ENCODE measurements at regions not wholly inside any gene's neighbourhood (a gene's known extent, or its start where the extent isn't known, plus 50 kb on each side); places are given as distances from the start of the nearest gene placed in this dataset.

DNA sequence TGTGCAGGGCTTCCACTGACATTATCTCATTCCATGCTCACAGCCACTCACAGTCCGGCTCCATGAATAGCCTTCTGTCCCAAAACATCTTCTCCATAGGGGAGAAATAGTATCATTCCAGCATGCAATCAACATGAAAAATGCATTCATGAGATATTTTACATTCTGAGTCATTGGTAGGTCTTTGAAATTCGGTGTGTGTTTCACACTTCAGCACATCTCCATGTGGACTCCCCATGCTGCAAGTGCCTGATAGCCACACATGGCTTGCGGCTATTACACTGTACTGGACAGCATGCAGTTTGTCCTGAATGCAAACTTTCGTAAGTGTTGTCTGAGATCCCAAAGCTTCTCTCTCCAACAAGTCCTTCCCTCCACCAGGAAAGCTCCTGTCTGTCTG lies 449.3 kb downstream of the MED13L start:
- peaks cover 4% of the 10 kb centered on the region for H3K9me3 Mint-ChIP-seq
- Histone ChIP-seq H3K4me3 (no peak overlapping the region), H3K36me3 (no peaks in the 10 kb centered on the region), H3K79me2 (ENCODE audit: low read depth) (no peaks in the 10 kb centered on the region), H2AFZ (replicated peaks) (no peak overlapping the region), H3K27ac (no peak overlapping the region), H4K20me1 (ENCODE audit: low read depth) (no peaks in the 10 kb centered on the region), H3K27me3 (no peaks in the 10 kb centered on the region), H3K9ac (no peak overlapping the region), H3K4me2 (no peak overlapping the region), H3K4me1 (no peaks in the 10 kb centered on the region), H3F3A (ENCODE audit: low read depth) (no peaks in the 10 kb centered on the region), H3K9me3 (ENCODE audit: low read depth) (no peaks in the 10 kb centered on the region)
- no peak overlapping the region for H3K27ac Mint-ChIP-seq
- DNase-seq (ENCODE audit: low spot score): no peak
- H3K36me3 Mint-ChIP-seq: no peaks in the 10 kb centered on the region
- no peak overlapping the region for H3K4me3 Mint-ChIP-seq
- H3K27me3 Mint-ChIP-seq (ENCODE audit: insufficient read depth, low read depth): peaks cover 5% of the 10 kb centered on the region
- no peak for TF ChIP-seq CTCF (IDR thresholded peaks at IDR 0.05)
- no peak for TF ChIP-seq EZH2phosphoT487 (IDR thresholded peaks at IDR 0.05)
- no peak for TF ChIP-seq EZH2 (IDR thresholded peaks at IDR 0.05)
- H3K4me1 Mint-ChIP-seq: no peaks in the 10 kb centered on the region

GRCh38 chr12:115824936-115825602 lies 452.4 kb downstream of the MED13L start:
- Histone ChIP-seq H2AFZ (replicated peaks) (no peak overlapping the region), H3K4me2 (no peak overlapping the region), H3K9ac (no peak overlapping the region), H3K79me2 (ENCODE audit: low read depth) (no peaks in the 10 kb centered on the region), H3K27me3 (no peaks in the 10 kb centered on the region), H3K4me1 (no peaks in the 10 kb centered on the region), H3K9me3 (ENCODE audit: low read depth) (no peaks in the 10 kb centered on the region), H3F3A (ENCODE audit: low read depth) (no peaks in the 10 kb centered on the region), H3K36me3 (no peaks in the 10 kb centered on the region), H4K20me1 (ENCODE audit: low read depth) (no peaks in the 10 kb centered on the region), H3K4me3 (no peak overlapping the region), H3K27ac (no peak overlapping the region)
- Mint-ChIP-seq H3K36me3 (no peaks in the 10 kb centered on the region), H3K4me1 (no peaks in the 10 kb centered on the region), H3K27ac (no peak overlapping the region), H3K27me3 (ENCODE audit: insufficient read depth, low read depth) (peaks cover 4% of the 10 kb centered on the region), H3K9me3 (peaks cover 4% of the 10 kb centered on the region), H3K4me3 (no peak overlapping the region)
- DNase-seq (ENCODE audit: low spot score): no peak
- no peak for TF ChIP-seq EZH2 (IDR thresholded peaks at IDR 0.05)

GRCh38 chr12:115823635-115824034 lies 453.9 kb downstream of the MED13L start:
- no peaks in the 10 kb centered on the region for H3K79me2 ChIP-seq (ENCODE audit: low read depth)
- Mint-ChIP-seq H3K4me1 (no peaks in the 10 kb centered on the region), H3K4me3 (no peak overlapping the region), H3K9me3 (peaks cover 4% of the 10 kb centered on the region), H3K36me3 (no peaks in the 10 kb centered on the region), H3K27me3 (ENCODE audit: insufficient read depth, low read depth) (peaks cover 4% of the 10 kb centered on the region), H3K27ac (no peak overlapping the region)
- no peaks in the 10 kb centered on the region for H3K27me3 ChIP-seq
- no peaks in the 10 kb centered on the region for H3K36me3 ChIP-seq
- no peaks in the 10 kb centered on the region for H4K20me1 ChIP-seq (ENCODE audit: low read depth)
- no peaks in the 10 kb centered on the region for H3F3A ChIP-seq (ENCODE audit: low read depth)
- H3K9me3 ChIP-seq (ENCODE audit: low read depth): no peaks in the 10 kb centered on the region
- no peak overlapping the region for H3K9ac ChIP-seq
- no peaks in the 10 kb centered on the region for H3K4me1 ChIP-seq
- no peak overlapping the region for H3K27ac ChIP-seq
- H2AFZ ChIP-seq (replicated peaks): no peak overlapping the region
- no peak overlapping the region for H3K4me3 ChIP-seq
- no peak for DNase-seq (ENCODE audit: low spot score)
- H3K4me2 ChIP-seq: no peak overlapping the region
- no peak for TF ChIP-seq EZH2 (IDR thresholded peaks at IDR 0.05)
- no peak for TF ChIP-seq CTCF (IDR thresholded peaks at IDR 0.05)
- TF ChIP-seq EZH2phosphoT487 (IDR thresholded peaks at IDR 0.05): no peak

GRCh38 chr12:115820656-115821055 lies 456.8 kb downstream of the MED13L start:
- no peaks in the 10 kb centered on the region for H3F3A ChIP-seq (ENCODE audit: low read depth)
- no peaks in the 10 kb centered on the region for H3K36me3 ChIP-seq
- H3K27me3 ChIP-seq: no peaks in the 10 kb centered on the region
- H3K36me3 Mint-ChIP-seq: no peaks in the 10 kb centered on the region
- H3K27ac Mint-ChIP-seq: no peak overlapping the region
- H3K4me1 ChIP-seq: no peaks in the 10 kb centered on the region
- H4K20me1 ChIP-seq (ENCODE audit: low read depth): no peaks in the 10 kb centered on the region
- H3K9ac ChIP-seq: no peak overlapping the region
- H3K4me3 ChIP-seq: no peak overlapping the region
- H3K4me2 ChIP-seq: no peak overlapping the region
- H3K9me3 ChIP-seq (ENCODE audit: low read depth): no peaks in the 10 kb centered on the region
- H3K9me3 Mint-ChIP-seq: peaks cover 4% of the 10 kb centered on the region
- H3K4me3 Mint-ChIP-seq: no peak overlapping the region
- no peaks in the 10 kb centered on the region for H3K79me2 ChIP-seq (ENCODE audit: low read depth)
- H2AFZ ChIP-seq (replicated peaks): no peak overlapping the region
- TF ChIP-seq CTCF (IDR thresholded peaks at IDR 0.05) (no peak), EZH2phosphoT487 (IDR thresholded peaks at IDR 0.05) (no peak), EZH2 (IDR thresholded peaks at IDR 0.05) (no peak)
- no peak overlapping the region for H3K27ac ChIP-seq
- H3K4me1 Mint-ChIP-seq: no peaks in the 10 kb centered on the region
- peaks cover 4% of the 10 kb centered on the region for H3K27me3 Mint-ChIP-seq (ENCODE audit: insufficient read depth, low read depth)
- DNase-seq (ENCODE audit: low spot score): no peak
